ENCODE measurements at regions not wholly inside any gene's neighbourhood (a gene's known extent, or its start where the extent isn't known, plus 50 kb on each side); places are given as distances from the start of the nearest gene placed in this dataset.

DNA sequence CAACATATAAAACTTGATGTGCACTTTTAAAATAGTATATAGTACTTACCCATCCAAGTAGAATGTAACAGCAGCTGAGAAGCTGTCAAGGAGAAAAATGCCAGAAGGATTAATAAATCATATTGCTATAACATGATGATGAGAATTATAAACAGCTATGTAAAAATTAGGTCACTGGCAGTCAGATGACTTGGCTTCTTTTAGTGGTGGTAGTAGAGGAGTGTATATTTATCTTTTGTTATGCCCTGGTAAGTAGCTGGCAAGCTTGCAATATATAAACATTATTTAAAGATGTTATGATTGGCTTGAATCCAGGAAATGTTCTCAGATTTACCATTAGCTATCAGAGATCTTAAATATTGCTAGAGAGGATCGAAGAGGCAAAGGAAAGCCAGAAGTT is 471.0 kb upstream of the MGAT4C start:
- Mint-ChIP-seq H3K4me1 (ENCODE audit: low read depth, unreplicated experiment) (peaks cover 2% of the 10 kb centered on the region), H3K36me3 (ENCODE audit: unreplicated experiment) (no peaks in the 10 kb centered on the region), H3K27me3 (ENCODE audit: unreplicated experiment) (peaks cover 2% of the 10 kb centered on the region), H3K27ac (ENCODE audit: unreplicated experiment) (no peak overlapping the region), H3K9me3 (ENCODE audit: unreplicated experiment) (peaks cover 2% of the 10 kb centered on the region), H3K4me3 (ENCODE audit: unreplicated experiment) (no peak overlapping the region)
- TF ChIP-seq, protein P1, sequence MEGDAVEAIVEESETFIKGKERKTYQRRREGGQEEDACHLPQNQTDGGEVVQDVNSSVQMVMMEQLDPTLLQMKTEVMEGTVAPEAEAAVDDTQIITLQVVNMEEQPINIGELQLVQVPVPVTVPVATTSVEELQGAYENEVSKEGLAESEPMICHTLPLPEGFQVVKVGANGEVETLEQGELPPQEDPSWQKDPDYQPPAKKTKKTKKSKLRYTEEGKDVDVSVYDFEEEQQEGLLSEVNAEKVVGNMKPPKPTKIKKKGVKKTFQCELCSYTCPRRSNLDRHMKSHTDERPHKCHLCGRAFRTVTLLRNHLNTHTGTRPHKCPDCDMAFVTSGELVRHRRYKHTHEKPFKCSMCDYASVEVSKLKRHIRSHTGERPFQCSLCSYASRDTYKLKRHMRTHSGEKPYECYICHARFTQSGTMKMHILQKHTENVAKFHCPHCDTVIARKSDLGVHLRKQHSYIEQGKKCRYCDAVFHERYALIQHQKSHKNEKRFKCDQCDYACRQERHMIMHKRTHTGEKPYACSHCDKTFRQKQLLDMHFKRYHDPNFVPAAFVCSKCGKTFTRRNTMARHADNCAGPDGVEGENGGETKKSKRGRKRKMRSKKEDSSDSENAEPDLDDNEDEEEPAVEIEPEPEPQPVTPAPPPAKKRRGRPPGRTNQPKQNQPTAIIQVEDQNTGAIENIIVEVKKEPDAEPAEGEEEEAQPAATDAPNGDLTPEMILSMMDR (IDR thresholded peaks at IDR 0.05; ENCODE audit: partially characterized antibody, unreplicated experiment), result no peak
- no peak for DNase-seq

DNA sequence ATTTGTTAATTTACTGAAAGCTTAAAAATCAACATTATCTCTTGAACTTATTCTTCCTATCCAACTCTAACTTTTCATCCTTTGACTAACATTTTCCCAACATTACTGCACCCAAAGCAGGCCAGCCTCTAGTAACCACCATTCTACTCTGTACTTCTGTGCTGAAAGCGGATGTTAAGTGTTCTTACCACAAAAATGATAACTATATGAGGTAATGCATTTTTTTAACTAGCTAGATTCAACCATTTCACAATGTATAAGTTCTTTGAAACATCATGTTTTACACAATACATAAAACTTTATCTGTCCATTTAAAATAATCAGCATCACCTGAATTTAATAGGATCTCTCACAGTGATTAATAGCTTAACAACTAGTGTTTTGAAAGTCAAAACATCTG is 468.5 kb upstream of the MGAT4C start:
- TF ChIP-seq, protein P1 (IDR thresholded peaks at IDR 0.05; ENCODE audit: partially characterized antibody, unreplicated experiment), result no peak
- H3K9me3 Mint-ChIP-seq (ENCODE audit: unreplicated experiment), result peaks cover 4% of the 10 kb centered on the region
- no peak overlapping the region for H3K27ac Mint-ChIP-seq (ENCODE audit: unreplicated experiment)
- H3K27me3 Mint-ChIP-seq (ENCODE audit: unreplicated experiment), result peaks cover 2% of the 10 kb centered on the region
- no peaks in the 10 kb centered on the region for H3K36me3 Mint-ChIP-seq (ENCODE audit: unreplicated experiment)
- H3K4me3 Mint-ChIP-seq (ENCODE audit: unreplicated experiment), result no peak overlapping the region
- peaks cover 2% of the 10 kb centered on the region for H3K4me1 Mint-ChIP-seq (ENCODE audit: low read depth, unreplicated experiment)
- no peak for DNase-seq

DNA sequence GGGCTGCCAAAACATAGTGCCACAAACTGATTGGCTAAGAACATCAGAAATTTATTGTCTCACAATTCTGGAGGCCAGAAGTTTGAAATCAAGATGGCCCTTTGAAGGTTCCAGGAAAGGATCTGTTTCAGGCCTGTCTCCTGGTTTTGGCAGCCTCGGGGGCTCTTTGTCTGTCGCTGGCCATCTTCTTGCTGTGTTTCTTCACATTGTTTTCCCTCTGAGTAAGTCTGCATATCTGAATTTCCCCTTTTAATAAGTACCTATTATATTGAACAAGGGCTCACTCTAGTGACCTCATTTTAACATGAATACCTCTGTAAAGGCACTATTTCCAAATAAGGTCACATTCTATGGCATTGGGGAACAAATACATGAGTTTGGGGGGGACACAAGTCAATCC is 467.1 kb upstream of the MGAT4C start:
- no peak overlapping the region for H3K4me3 Mint-ChIP-seq (ENCODE audit: unreplicated experiment)
- DNase-seq, result no peak
- TF ChIP-seq, protein P1 (IDR thresholded peaks at IDR 0.05; ENCODE audit: partially characterized antibody, unreplicated experiment), result no peak

DNA sequence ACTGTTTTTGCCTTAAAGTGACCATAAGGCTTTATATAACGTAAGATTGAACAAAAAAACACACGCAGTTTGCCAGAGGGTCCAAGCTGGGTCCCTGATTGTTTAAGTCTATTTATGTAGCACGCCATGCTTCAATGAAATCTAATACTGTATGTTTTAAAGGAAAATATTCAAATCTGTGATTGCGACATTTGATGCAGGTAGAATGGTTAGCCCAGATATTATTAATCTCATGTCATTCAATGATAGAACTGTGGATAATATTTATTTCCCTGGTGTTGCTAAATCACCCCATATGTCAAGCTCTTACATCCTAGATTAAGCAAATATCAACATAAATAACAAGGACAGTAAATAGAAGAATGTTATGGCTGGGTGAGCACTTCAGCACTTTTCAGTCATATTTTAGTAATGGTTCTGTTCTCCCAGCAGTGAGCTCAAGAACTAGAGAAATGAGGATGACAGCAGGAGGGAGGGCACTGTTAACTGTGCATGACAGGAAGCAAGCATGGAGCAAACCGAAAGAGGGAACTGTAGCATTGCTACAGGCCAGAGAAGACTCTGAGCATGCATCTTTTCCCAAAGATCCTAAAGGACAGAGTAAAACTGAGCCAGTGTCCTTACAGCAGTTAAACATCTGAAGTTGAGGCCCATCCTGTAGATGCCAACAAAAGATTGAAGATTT is 465.7 kb upstream of the MGAT4C start:
- H3K4me1 Mint-ChIP-seq (ENCODE audit: low read depth, unreplicated experiment), result peaks cover 2% of the 10 kb centered on the region
- no peak overlapping the region for H3K4me3 Mint-ChIP-seq (ENCODE audit: unreplicated experiment)
- DNase-seq, result no peak
- no peaks in the 10 kb centered on the region for H3K36me3 Mint-ChIP-seq (ENCODE audit: unreplicated experiment)
- H3K27me3 Mint-ChIP-seq (ENCODE audit: unreplicated experiment), result peaks cover 2% of the 10 kb centered on the region
- TF ChIP-seq, protein P1 (IDR thresholded peaks at IDR 0.05; ENCODE audit: partially characterized antibody, unreplicated experiment), result no peak
- H3K27ac Mint-ChIP-seq (ENCODE audit: unreplicated experiment), result no peak overlapping the region
- H3K9me3 Mint-ChIP-seq (ENCODE audit: unreplicated experiment), result peaks cover 4% of the 10 kb centered on the region

More for the DNA sequence above, 467.1 kb upstream of the MGAT4C start:
- H3K36me3 Mint-ChIP-seq (ENCODE audit: unreplicated experiment), result no peaks in the 10 kb centered on the region
- no peak overlapping the region for H3K27ac Mint-ChIP-seq (ENCODE audit: unreplicated experiment)
- H3K9me3 Mint-ChIP-seq (ENCODE audit: unreplicated experiment), result peaks cover 4% of the 10 kb centered on the region
- H3K27me3 Mint-ChIP-seq (ENCODE audit: unreplicated experiment), result peaks cover 2% of the 10 kb centered on the region
- H3K4me1 Mint-ChIP-seq (ENCODE audit: low read depth, unreplicated experiment), result peaks cover 2% of the 10 kb centered on the region

DNA sequence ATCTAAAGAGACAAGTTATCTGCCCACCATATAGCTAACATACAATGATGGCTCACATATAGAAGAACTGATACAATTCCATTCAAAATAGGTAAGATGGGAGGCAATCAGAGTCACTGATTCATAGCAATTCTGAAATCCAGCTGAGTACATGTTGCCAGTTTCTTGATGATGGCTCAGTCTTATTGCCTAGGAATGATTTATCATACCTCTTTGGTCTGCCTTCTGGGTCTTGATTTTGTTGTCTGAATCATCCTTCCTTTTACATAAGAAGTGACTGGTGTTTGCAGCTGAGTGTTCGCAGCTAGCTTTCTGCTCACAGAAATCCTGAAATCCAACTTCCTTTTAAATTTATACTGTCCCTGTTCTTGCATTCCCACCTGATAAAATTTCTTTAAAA is 463.2 kb upstream of the MGAT4C start:
- no peak overlapping the region for H3K4me3 Mint-ChIP-seq (ENCODE audit: unreplicated experiment)
- H3K4me1 Mint-ChIP-seq (ENCODE audit: low read depth, unreplicated experiment), result peaks cover 2% of the 10 kb centered on the region
- H3K27me3 Mint-ChIP-seq (ENCODE audit: unreplicated experiment), result peaks cover 2% of the 10 kb centered on the region
- no peak for DNase-seq
- H3K36me3 Mint-ChIP-seq (ENCODE audit: unreplicated experiment), result no peaks in the 10 kb centered on the region
- H3K27ac Mint-ChIP-seq (ENCODE audit: unreplicated experiment), result no peak overlapping the region
- TF ChIP-seq, protein P1 (IDR thresholded peaks at IDR 0.05; ENCODE audit: partially characterized antibody, unreplicated experiment), result no peak
- peaks cover 4% of the 10 kb centered on the region for H3K9me3 Mint-ChIP-seq (ENCODE audit: unreplicated experiment)

Measured in glutamatergic neuron (in vitro differentiated cells).